GM21825 (cell line): ENCODE measurements at regions not wholly inside any gene's neighbourhood (a gene's known extent, or its start where the extent isn't known, plus 50 kb on each side); places are given as distances from the start of the nearest gene placed in this dataset.

Experiments used
- ATAC-seq: cut with Tn5 transposase; IDR thresholded peaks from one replicate; pipeline ENCODE4 v1.9.1; 2021; ENCODE audit warnings: mild to moderate bottlenecking, moderate library complexity; ENCODE audit not compliant: unreplicated experiment

- ATAC-seq: no peak
These were observed 382.5 kb downstream of the PLPP3 start for GRCh38 chr1:56196839-56197238.

- ATAC-seq: no peak
These were observed 384.6 kb downstream of the PLPP3 start for GRCh38 chr1:56194701-56195300.

- no peak for ATAC-seq
These were observed 385.7 kb downstream of the PLPP3 start for GRCh38 chr1:56193656-56194055.

GRCh38 chr1:56191369-56191768, 388.0 kb downstream of the PLPP3 start:
- no peak for ATAC-seq

- ATAC-seq: no peak
These were observed 388.5 kb downstream of the PLPP3 start for GRCh38 chr1:56190806-56191365.

GRCh38 chr1:56189946-56190805, 389.2 kb downstream of the PLPP3 start:
- ATAC-seq: no peak

GRCh38 chr1:56189454-56189853, 389.9 kb downstream of the PLPP3 start:
- no peak for ATAC-seq

- ATAC-seq: no peak
These were observed 390.5 kb downstream of the PLPP3 start for GRCh38 chr1:56188855-56189254.

- no peak for ATAC-seq
These were observed 391.1 kb downstream of the PLPP3 start for GRCh38 chr1:56188221-56188620.

GRCh38 chr1:56187405-56187804, 392.0 kb downstream of the PLPP3 start:
- no peak for ATAC-seq

- no peak for ATAC-seq
These were observed 393.9 kb downstream of the PLPP3 start for GRCh38 chr1:56185493-56185892.

GRCh38 chr1:56183151-56183550, 396.2 kb downstream of the PLPP3 start:
- no peak for ATAC-seq

- no peak for ATAC-seq
These were observed 398.7 kb downstream of the PLPP3 start for GRCh38 chr1:56180520-56181190.

GRCh38 chr1:56179543-56179942, 399.8 kb downstream of the PLPP3 start:
- ATAC-seq: no peak

GRCh38 chr1:56175211-56175610, 404.2 kb downstream of the PLPP3 start:
- ATAC-seq: no peak

- no peak for ATAC-seq
These were observed 405.0 kb downstream of the PLPP3 start for GRCh38 chr1:56174176-56174885.

GRCh38 chr1:56173736-56174135, 405.6 kb downstream of the PLPP3 start:
- ATAC-seq: no peak

GRCh38 chr1:56171670-56172069, 407.7 kb downstream of the PLPP3 start:
- ATAC-seq: no peak

- no peak for ATAC-seq
These were observed 408.5 kb downstream of the PLPP3 start for GRCh38 chr1:56170784-56171320.

GRCh38 chr1:56169856-56170255, 409.5 kb downstream of the PLPP3 start:
- no peak for ATAC-seq

- no peak for ATAC-seq
These were observed 411.2 kb downstream of the PLPP3 start for GRCh38 chr1:56168176-56168575.
